Chondrocyte (in vitro differentiated cells): ENCODE measurements at regions not wholly inside any gene's neighbourhood (a gene's known extent, or its start where the extent isn't known, plus 50 kb on each side); places are given as distances from the start of the nearest gene placed in this dataset.

Source experiments
- DNase-seq: peaks from one replicate; pipeline ENCODE4 v3.0.0; 2021; ENCODE audit warnings: mixed read lengths, low spot score
- H3K27ac Mint-ChIP-seq: one replicate; pipeline ENCODE4 v1.8.0; 2021; ENCODE audit warnings: mild to moderate bottlenecking, moderate library complexity, mixed read lengths; ENCODE audit not compliant: unreplicated experiment
- H3K27me3 Mint-ChIP-seq: 2 replicates; pipeline ENCODE4 v1.8.0; 2021; ENCODE audit warnings: low read depth, mixed read lengths
- H3K36me3 Mint-ChIP-seq: 2 replicates; pipeline ENCODE4 v1.8.0; 2021; ENCODE audit warnings: low read depth, mixed read lengths
- H3K4me1 Mint-ChIP-seq: 2 replicates; pipeline ENCODE4 v1.8.0; 2021; ENCODE audit warnings: low read depth, mild to moderate bottlenecking, mixed read lengths
- H3K4me3 Mint-ChIP-seq: one replicate; pipeline ENCODE4 v1.8.0; 2021; ENCODE audit warnings: mild to moderate bottlenecking, moderate library complexity, mixed read lengths; ENCODE audit not compliant: unreplicated experiment
- H3K9me3 Mint-ChIP-seq: 2 replicates; pipeline ENCODE4 v1.8.0; 2021; ENCODE audit warnings: low read depth, mixed read lengths
- TF ChIP-seq, protein P1 (sequence below): fragments of 200-600 bp; sonication (generic); IDR thresholded peaks from 2 replicates; pipeline ENCODE4 v1.5.0; 2021; ENCODE audit warnings: antibody characterized with exemption, mild to moderate bottlenecking, moderate library complexity

DNA sequence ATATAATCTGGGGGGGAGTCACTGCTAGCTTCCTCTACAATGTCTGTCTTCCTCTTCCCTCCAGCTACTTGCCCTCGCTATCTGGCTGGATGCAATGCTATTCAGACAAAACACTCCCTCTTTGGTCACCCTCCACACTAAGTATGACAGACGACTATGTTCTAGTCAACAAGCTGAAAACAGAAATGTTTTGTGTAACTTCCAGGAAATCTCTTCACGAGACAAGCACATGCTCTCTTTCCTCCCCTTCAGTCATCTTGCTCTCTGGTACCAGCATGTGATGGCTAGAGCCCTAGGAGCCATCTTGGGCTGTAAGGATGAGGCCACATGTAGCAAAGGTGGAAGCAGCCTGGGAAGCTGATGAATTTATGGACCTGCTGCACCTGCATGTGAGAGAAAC is 151.3 kb downstream of the ARRDC4 start:
- Mint-ChIP-seq H3K9me3 (no peaks in the 10 kb centered on the region), H3K27ac (no peak overlapping the region), H3K36me3 (no peaks in the 10 kb centered on the region), H3K27me3 (no peaks in the 10 kb centered on the region), H3K4me3 (no peak overlapping the region), H3K4me1 (peaks cover under 1% of the 10 kb centered on the region)
- no peak for DNase-seq
- TF ChIP-seq, protein P1, sequence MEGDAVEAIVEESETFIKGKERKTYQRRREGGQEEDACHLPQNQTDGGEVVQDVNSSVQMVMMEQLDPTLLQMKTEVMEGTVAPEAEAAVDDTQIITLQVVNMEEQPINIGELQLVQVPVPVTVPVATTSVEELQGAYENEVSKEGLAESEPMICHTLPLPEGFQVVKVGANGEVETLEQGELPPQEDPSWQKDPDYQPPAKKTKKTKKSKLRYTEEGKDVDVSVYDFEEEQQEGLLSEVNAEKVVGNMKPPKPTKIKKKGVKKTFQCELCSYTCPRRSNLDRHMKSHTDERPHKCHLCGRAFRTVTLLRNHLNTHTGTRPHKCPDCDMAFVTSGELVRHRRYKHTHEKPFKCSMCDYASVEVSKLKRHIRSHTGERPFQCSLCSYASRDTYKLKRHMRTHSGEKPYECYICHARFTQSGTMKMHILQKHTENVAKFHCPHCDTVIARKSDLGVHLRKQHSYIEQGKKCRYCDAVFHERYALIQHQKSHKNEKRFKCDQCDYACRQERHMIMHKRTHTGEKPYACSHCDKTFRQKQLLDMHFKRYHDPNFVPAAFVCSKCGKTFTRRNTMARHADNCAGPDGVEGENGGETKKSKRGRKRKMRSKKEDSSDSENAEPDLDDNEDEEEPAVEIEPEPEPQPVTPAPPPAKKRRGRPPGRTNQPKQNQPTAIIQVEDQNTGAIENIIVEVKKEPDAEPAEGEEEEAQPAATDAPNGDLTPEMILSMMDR, result no peak

DNA sequence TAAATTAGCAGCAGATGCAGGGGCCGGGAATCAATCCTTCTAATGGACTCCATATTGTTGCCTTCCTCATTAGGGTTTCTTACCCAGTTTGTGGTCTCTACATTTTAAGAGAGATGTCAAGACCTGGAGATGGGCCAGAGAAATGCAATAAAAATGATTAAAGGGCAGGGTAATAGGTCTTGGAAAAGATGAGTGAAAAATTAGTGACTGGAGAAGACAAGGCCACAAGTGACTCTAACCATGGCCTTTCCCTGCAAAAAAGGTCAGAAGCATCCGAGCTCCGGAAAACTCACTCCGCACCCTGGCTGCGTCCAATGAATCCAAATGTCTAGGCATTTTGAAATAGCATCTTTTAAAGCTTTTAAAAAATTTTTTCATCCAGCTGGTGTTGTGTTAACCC is 152.8 kb downstream of the ARRDC4 start:
- TF ChIP-seq, protein P1, result no peak
- Mint-ChIP-seq H3K4me1 (no peaks in the 10 kb centered on the region), H3K36me3 (no peaks in the 10 kb centered on the region), H3K9me3 (no peaks in the 10 kb centered on the region), H3K4me3 (no peak overlapping the region), H3K27me3 (no peaks in the 10 kb centered on the region), H3K27ac (no peak overlapping the region)
- no peak for DNase-seq

DNA sequence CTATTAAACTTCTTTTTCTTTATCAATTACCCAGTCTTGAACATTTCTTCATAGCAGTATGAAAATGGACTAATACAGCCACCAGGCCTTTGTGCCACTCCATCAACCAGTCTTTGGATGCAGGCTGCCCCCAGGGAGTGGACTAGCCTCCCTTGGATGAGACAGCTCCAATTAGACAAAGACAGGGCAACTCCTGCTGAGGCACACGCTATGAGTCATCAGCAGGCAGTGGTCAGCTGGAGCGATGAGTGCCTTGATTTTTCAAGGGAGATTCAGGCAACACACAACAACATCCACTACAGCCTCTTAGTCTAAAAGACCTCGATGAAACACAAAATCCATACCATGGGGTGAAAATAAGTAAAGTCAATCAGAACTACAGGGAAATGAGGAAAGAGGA is 160.1 kb downstream of the ARRDC4 start:
- H3K27ac Mint-ChIP-seq, result no peak overlapping the region

DNA sequence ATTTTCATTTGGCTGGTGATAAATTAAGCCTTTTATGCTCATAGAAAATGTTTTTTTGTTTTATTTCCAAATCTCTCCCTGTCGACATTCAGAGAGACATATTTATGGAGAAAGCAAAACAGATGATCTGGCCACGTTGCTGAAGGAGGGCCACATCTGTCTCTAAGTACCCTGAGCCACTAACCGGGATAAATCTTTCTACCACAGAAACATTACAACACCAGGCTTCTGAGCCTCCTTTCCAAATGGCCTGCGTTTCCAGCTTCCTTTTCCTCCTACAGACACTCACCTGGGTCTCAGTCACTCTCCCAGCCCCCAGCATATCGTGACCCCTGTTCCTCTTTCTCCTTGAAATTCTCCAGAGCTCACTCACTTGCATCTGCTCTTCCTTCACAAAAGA is 161.0 kb downstream of the ARRDC4 start:
- no peaks in the 10 kb centered on the region for H3K36me3 Mint-ChIP-seq
- no peak overlapping the region for H3K4me3 Mint-ChIP-seq
- TF ChIP-seq, protein P1, result no peak
- H3K4me1 Mint-ChIP-seq, result peaks cover 21% of the 10 kb centered on the region
- H3K27ac Mint-ChIP-seq, result no peak overlapping the region
- H3K27me3 Mint-ChIP-seq, result no peaks in the 10 kb centered on the region
- H3K9me3 Mint-ChIP-seq, result no peaks in the 10 kb centered on the region
- no peak for DNase-seq

More for the DNA sequence above, 160.1 kb downstream of the ARRDC4 start:
- peaks cover 20% of the 10 kb centered on the region for H3K4me1 Mint-ChIP-seq
- no peaks in the 10 kb centered on the region for H3K36me3 Mint-ChIP-seq
- H3K27me3 Mint-ChIP-seq, result no peaks in the 10 kb centered on the region
- TF ChIP-seq, protein P1, result no peak
- no peak overlapping the region for H3K4me3 Mint-ChIP-seq
- DNase-seq, result no peak
- H3K9me3 Mint-ChIP-seq, result no peaks in the 10 kb centered on the region

DNA sequence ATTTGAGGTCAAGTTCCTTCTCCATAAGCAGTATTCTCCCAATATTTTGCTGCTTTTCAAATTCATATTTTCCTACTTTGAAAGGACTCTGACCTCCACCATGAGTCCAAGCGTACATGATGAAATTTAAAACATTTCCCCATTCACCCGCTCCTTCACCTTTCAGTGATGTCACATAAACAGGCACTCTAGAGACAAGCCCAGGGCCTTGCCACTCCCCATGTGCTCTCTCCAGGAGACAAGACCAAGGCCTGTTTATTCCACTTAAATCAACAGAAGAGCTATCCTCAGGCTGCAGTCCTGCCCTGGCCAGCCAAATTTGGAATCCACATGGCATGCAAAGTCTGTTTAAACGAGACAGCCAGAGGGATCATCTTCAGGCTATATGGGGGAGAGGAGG is 161.5 kb downstream of the ARRDC4 start:
- H3K9me3 Mint-ChIP-seq, result no peaks in the 10 kb centered on the region
- H3K4me1 Mint-ChIP-seq, result peaks cover 25% of the 10 kb centered on the region
- TF ChIP-seq, protein P1, result no peak
- H3K27me3 Mint-ChIP-seq, result no peaks in the 10 kb centered on the region
- DNase-seq, result no peak
- no peaks in the 10 kb centered on the region for H3K36me3 Mint-ChIP-seq
- H3K4me3 Mint-ChIP-seq, result no peak overlapping the region
- H3K27ac Mint-ChIP-seq, result no peak overlapping the region
